OCI-LY1 (cell line): ENCODE measurements at regions not wholly inside any gene's neighbourhood (a gene's known extent, or its start where the extent isn't known, plus 50 kb on each side); places are given as distances from the start of the nearest gene placed in this dataset.

ENCODE experiments used
- H2AFZ ChIP-seq: fragments of 200-600 bp; sonication (generic), shearing (Covaris generic); 2 replicates; pipeline ENCODE4 v1.6.0; 2014; ENCODE audit warnings: antibody characterized with exemption, mild to moderate bottlenecking, low read length
- H3F3A ChIP-seq: fragments of 200-600 bp; sonication (generic), shearing (Covaris generic); 2 replicates; pipeline ENCODE4 v1.6.0; 2014; ENCODE audit warnings: mild to moderate bottlenecking, antibody characterized with exemption, low read length, moderate library complexity; ENCODE audit not compliant: insufficient read depth
- H3K27ac ChIP-seq: fragments of 200-600 bp; sonication (generic); 2 replicates; pipeline ENCODE4 v1.5.1; 2014; ENCODE audit warnings: low read length, mixed run types, mild to moderate bottlenecking, low read depth; ENCODE audit not compliant: poor library complexity, severe bottlenecking
- H3K27me3 ChIP-seq: fragments of 200-600 bp; sonication (generic); 2 replicates; pipeline ENCODE4 v1.6.0; 2014; ENCODE audit warnings: antibody characterized with exemption, mild to moderate bottlenecking, low read length, moderate library complexity; ENCODE audit not compliant: insufficient read depth
- H3K36me3 ChIP-seq: fragments of 200-600 bp; sonication (generic); 2 replicates; pipeline ENCODE4 v1.6.1; 2014; ENCODE audit warnings: mild to moderate bottlenecking, antibody characterized with exemption, low read length, moderate library complexity, mixed read lengths; ENCODE audit not compliant: insufficient read depth
- H3K4me1 ChIP-seq: fragments of 200-600 bp; sonication (generic); 2 replicates; pipeline ENCODE4 v1.5.1; 2014; ENCODE audit warnings: mild to moderate bottlenecking, low read length, moderate library complexity; ENCODE audit not compliant: insufficient read depth, severe bottlenecking
- H3K4me2 ChIP-seq: fragments of 200-600 bp; sonication (generic), shearing (Covaris generic); 2 replicates; pipeline ENCODE4 v1.6.1; 2014; ENCODE audit warnings: low read length
- H3K4me3 ChIP-seq: fragments of 200-600 bp; sonication (generic); 2 replicates; pipeline ENCODE4 v1.5.1; 2014; ENCODE audit warnings: low read length, low read depth, mild to moderate bottlenecking, mixed read lengths; ENCODE audit not compliant: poor library complexity, severe bottlenecking
- H3K79me2 ChIP-seq: fragments of 200-600 bp; shearing (Covaris generic); 2 replicates; pipeline ENCODE4 v1.6.1; 2016; ENCODE audit warnings: mixed run types, low read length, mixed read lengths; ENCODE audit not compliant: insufficient read depth
- H3K9ac ChIP-seq: fragments of 200-600 bp; sonication (generic), shearing (Covaris generic); 2 replicates; pipeline ENCODE4 v1.6.1; 2014; ENCODE audit warnings: mild to moderate bottlenecking, low read length, mixed read lengths
- H3K9me2 ChIP-seq: fragments of 200-600 bp; sonication (generic), shearing (Covaris generic); 2 replicates; pipeline ENCODE4 v1.6.1; 2014; ENCODE audit warnings: low read depth, mild to moderate bottlenecking, low read length, mixed read lengths
- H3K9me3 ChIP-seq: fragments of 200-600 bp; shearing (Covaris generic); 2 replicates; pipeline ENCODE4 v1.6.1; 2014; ENCODE audit warnings: low read length, mixed read lengths
- H4K20me1 ChIP-seq: fragments of 200-600 bp; sonication (generic), shearing (Covaris generic); 2 replicates; pipeline ENCODE4 v1.6.0; 2016; ENCODE audit warnings: mild to moderate bottlenecking, low read length; ENCODE audit not compliant: insufficient read depth
- EZH2 ChIP-seq: fragments of 200-600 bp; sonication (generic), shearing (Covaris generic); IDR thresholded peaks from 2 replicates; pipeline ENCODE4 v1.8.0; 2017; ENCODE audit warnings: borderline replicate concordance, mixed run types, mild to moderate bottlenecking, antibody characterized with exemption, low read length, moderate library complexity, mixed read lengths
- TF ChIP-seq, protein P1 (sequence below): fragments of 200-600 bp; sonication (generic), shearing (Covaris generic); IDR thresholded peaks from 2 replicates; pipeline ENCODE4 v1.5.1; 2017; ENCODE audit warnings: mild to moderate bottlenecking, antibody characterized with exemption, low read length, moderate library complexity, mixed read lengths

GRCh38 chr16:87108941-87109340 is 208.3 kb downstream of the C16orf95 start:
- Histone ChIP-seq H3K9me2 (no peaks in the 10 kb centered on the region), H2AFZ (no peak overlapping the region), H3K4me3 (no peak overlapping the region), H3K79me2 (no peaks in the 10 kb centered on the region), H3F3A (no peaks in the 10 kb centered on the region), H3K9ac (no peak overlapping the region), H4K20me1 (no peaks in the 10 kb centered on the region), H3K27ac (no peak overlapping the region), H3K27me3 (no peaks in the 10 kb centered on the region; the same call in 1 of the 2 replicates), H3K9me3 (no peaks in the 10 kb centered on the region), H3K4me1 (no peaks in the 10 kb centered on the region), H3K4me2 (no peak overlapping the region), H3K36me3 (no peaks in the 10 kb centered on the region)
- TF ChIP-seq EZH2, result no peak
- TF ChIP-seq, protein P1, sequence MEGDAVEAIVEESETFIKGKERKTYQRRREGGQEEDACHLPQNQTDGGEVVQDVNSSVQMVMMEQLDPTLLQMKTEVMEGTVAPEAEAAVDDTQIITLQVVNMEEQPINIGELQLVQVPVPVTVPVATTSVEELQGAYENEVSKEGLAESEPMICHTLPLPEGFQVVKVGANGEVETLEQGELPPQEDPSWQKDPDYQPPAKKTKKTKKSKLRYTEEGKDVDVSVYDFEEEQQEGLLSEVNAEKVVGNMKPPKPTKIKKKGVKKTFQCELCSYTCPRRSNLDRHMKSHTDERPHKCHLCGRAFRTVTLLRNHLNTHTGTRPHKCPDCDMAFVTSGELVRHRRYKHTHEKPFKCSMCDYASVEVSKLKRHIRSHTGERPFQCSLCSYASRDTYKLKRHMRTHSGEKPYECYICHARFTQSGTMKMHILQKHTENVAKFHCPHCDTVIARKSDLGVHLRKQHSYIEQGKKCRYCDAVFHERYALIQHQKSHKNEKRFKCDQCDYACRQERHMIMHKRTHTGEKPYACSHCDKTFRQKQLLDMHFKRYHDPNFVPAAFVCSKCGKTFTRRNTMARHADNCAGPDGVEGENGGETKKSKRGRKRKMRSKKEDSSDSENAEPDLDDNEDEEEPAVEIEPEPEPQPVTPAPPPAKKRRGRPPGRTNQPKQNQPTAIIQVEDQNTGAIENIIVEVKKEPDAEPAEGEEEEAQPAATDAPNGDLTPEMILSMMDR, result no peak

DNA sequence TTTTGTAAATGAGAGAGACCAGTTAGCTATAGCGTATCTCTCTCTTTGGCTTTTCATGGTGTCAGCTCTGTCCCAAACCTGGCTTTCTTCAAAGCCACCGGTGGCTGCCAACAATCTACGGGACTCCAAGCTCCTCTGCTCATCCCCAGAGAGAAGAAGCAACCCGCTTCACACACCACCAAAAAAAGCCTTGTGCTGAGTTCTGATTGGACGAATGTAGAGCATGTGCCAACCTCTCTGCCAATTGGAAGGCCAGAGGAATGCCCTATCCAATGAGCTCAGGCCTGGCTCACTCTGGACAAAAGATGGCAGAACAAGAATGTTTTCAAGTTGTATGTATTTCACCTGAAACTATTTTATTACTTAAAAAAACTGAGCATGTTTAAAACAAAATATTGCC is 202.4 kb downstream of the C16orf95 start:
- no peak overlapping the region for H3K4me2 ChIP-seq
- no peak overlapping the region for H3K4me3 ChIP-seq
- no peak overlapping the region for H2AFZ ChIP-seq
- H3K79me2 ChIP-seq, result no peaks in the 10 kb centered on the region
- no peaks in the 10 kb centered on the region for H3K4me1 ChIP-seq
- TF ChIP-seq EZH2, result no peak
- TF ChIP-seq, protein P1, result no peak
- no peaks in the 10 kb centered on the region for H3K36me3 ChIP-seq
- no peaks in the 10 kb centered on the region for H3K9me3 ChIP-seq
- no peak overlapping the region for H3K27ac ChIP-seq
- no peaks in the 10 kb centered on the region for H3K9me2 ChIP-seq
- no peaks in the 10 kb centered on the region for H3F3A ChIP-seq
- no peaks in the 10 kb centered on the region for H4K20me1 ChIP-seq
- peaks cover 5% of the 10 kb centered on the region; the same call in 1 of the 2 replicates for H3K27me3 ChIP-seq
- H3K9ac ChIP-seq, result no peak overlapping the region

DNA sequence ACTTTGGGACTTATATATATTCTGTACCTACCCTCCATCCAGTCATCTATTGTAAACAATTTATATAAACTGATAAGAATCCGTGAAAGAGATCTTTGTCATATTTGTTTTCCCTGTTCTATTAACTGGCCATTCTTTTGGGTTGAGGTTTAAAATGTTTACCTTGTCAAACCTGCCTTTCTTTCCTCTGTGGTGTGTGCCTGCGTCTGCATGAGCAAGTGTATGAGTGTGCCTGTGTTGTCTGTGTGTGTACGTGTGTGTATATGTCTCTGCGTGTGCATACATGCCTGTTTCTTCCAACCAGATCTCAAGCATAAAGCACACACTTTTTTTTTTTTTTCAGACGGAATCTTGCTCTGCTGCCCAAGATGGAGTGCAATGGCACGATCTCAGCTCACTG is 201.5 kb downstream of the C16orf95 start:
- no peaks in the 10 kb centered on the region for H3K9me2 ChIP-seq
- TF ChIP-seq, protein P1, result no peak
- no peak for TF ChIP-seq EZH2

More for the DNA sequence above, 201.5 kb downstream of the C16orf95 start:
- Histone ChIP-seq H3F3A (no peaks in the 10 kb centered on the region), H3K27me3 (peaks cover 5% of the 10 kb centered on the region; the same call in 1 of the 2 replicates), H2AFZ (no peak overlapping the region), H4K20me1 (no peaks in the 10 kb centered on the region), H3K4me3 (no peak overlapping the region), H3K9ac (no peak overlapping the region), H3K4me1 (no peaks in the 10 kb centered on the region), H3K79me2 (no peaks in the 10 kb centered on the region), H3K36me3 (no peaks in the 10 kb centered on the region), H3K4me2 (no peak overlapping the region), H3K9me3 (no peaks in the 10 kb centered on the region), H3K27ac (no peak overlapping the region)
